Activated naive CD4-positive, alpha-beta T cell treated with anti-CD3 and anti-CD28 coated beads for 36 hours (primary cell): ENCODE measurements at regions not wholly inside any gene's neighbourhood (a gene's known extent, or its start where the extent isn't known, plus 50 kb on each side); places are given as distances from the start of the nearest gene placed in this dataset.
"Not testable (repeated sequence)": the region's sequence is repeated elsewhere in the genome, so short reads cannot be mapped to it uniquely, and the experiment has no call there.

Source experiments
- CTCF ChIA-PET: fragments of 350-600 bp; sonication (Branson Sonifier 250); formaldehyde crosslinking; loops from one replicate; lab custom pipeline; 2021; ENCODE audit warnings: antibody characterized with exemption; lab: Charles Lee
- DNase-seq: peaks from one replicate; pipeline ENCODE4 v3.0.0-alpha.2; 2020
- H3K27ac Mint-ChIP-seq: one replicate; pipeline ENCODE4 v1.8.0; 2021; ENCODE audit warnings: mild to moderate bottlenecking, mixed read lengths
- H3K27me3 Mint-ChIP-seq: one replicate; pipeline ENCODE4 v1.8.0; 2021; ENCODE audit warnings: low read depth, mixed read lengths
- H3K36me3 Mint-ChIP-seq: one replicate; pipeline ENCODE4 v1.8.0; 2021; ENCODE audit warnings: low read depth, mixed read lengths
- H3K4me1 Mint-ChIP-seq: one replicate; pipeline ENCODE4 v1.8.0; 2021; ENCODE audit warnings: low read depth, mixed read lengths
- H3K4me3 Mint-ChIP-seq: one replicate; pipeline ENCODE4 v1.8.0; 2021; ENCODE audit warnings: mild to moderate bottlenecking, moderate library complexity, mixed read lengths
- H3K9me3 Mint-ChIP-seq: one replicate; pipeline ENCODE4 v1.8.0; 2021; ENCODE audit warnings: mixed read lengths
- intact Hi-C: fragments of 100-400 bp; cut with micrococcal nuclease; formaldehyde crosslinking; loops from one replicate; pipeline ENCODE4 v1.15.1; 2023

DNA sequence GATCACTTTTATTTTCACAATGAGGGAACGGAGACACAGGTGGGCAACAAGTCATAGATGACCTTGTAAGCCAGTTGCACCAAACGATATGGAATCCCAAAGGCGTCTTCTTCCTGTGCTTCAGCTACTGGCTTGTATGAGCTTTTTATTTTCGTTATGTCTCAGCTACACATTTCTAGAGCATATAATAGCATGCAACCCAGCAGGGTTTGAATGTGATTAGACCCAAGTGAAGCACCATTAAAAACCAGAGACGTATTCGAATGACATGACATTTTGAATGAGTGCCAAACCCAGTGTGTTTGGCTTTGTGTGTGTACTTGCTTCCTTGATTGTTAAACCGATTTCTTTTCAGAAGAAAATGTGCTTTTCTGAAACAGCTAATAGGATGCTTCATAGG, 963.2 kb upstream of the CELF2 start:
- H3K9me3 Mint-ChIP-seq, result no peaks in the 10 kb centered on the region
- no peak overlapping the region for H3K4me3 Mint-ChIP-seq
- CTCF ChIA-PET, result no interaction called here
- peaks cover 36% of the 10 kb centered on the region for H3K27me3 Mint-ChIP-seq
- intact Hi-C loops, result no loop called here
- no peaks in the 10 kb centered on the region for H3K36me3 Mint-ChIP-seq
- no peak for DNase-seq
- H3K27ac Mint-ChIP-seq, result no peak overlapping the region
- no peaks in the 10 kb centered on the region for H3K4me1 Mint-ChIP-seq

DNA sequence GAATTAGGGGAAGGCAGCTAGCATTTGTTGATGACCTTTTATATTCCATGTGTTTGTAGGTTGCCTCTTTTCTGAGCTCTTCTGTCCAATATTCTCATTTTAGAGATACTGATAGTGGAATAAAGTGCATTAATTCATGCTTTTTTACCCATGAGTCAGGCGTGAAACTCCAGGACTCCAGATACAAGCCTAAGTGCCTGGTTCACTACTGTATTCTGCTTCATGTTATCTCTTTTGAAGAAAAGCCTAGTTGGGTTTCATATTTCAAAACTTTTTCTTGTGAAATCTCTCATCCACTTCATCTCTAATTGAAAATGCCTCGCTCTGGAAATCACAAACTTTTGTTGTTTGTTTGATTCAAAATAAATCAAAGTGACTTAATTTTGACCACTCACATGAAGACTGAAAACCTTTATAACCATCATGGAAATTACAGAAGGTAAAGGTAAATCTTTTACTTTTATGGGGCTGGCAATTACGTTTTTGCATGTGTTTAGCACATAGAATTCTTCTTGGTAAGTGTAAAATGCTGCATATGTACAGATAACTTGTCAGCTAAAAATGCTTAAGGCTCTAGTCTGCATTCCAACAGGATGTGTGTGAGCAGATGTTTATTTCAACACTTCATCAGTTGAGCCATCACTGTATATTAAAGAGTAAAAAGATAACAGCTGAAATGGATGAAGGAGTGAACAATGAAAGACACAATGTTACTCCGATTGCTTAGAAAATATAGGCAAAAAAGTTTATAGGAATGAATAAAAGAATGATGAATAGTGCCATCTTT, 961.8 kb upstream of the CELF2 start:
- Mint-ChIP-seq H3K4me1 (no peaks in the 10 kb centered on the region), H3K27ac (no peak overlapping the region), H3K9me3 (no peaks in the 10 kb centered on the region), H3K36me3 (no peaks in the 10 kb centered on the region), H3K27me3 (peaks cover 40% of the 10 kb centered on the region), H3K4me3 (no peak overlapping the region)
- CTCF ChIA-PET, result no interaction called here
- intact Hi-C loops, result no loop called here
- DNase-seq, result no peak

DNA sequence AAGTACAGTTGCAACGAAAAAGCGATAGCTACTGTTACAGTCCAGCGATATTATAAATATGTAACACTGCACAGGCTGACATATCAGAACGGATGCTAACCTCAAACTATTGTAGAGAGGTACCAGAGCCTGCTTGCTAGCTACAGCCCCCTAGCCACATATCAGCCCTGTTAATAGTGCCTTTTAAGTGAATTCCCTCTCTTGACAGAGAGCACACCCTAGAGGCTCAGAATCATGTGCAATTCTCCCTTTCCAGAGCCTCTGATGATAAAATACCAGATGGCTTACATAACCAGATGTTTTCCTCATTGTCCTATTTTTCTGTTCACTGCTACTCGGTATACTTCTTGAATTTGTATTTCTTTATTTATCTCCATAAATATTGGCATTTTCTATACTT, 960.7 kb upstream of the CELF2 start:
- Mint-ChIP-seq H3K4me3 (no peak overlapping the region), H3K27ac (no peak overlapping the region), H3K4me1 (no peaks in the 10 kb centered on the region), H3K27me3 (peaks cover 37% of the 10 kb centered on the region), H3K36me3 (no peaks in the 10 kb centered on the region), H3K9me3 (no peaks in the 10 kb centered on the region)
- intact Hi-C loops, result no loop called here
- no peak for DNase-seq
- CTCF ChIA-PET, result interaction anchor here (0.6 to 0.7 kb wide), 2 partner anchors 34 to 321 kb away, joined by 3 read pairs; no protein-coding TSS in a partner anchor

DNA sequence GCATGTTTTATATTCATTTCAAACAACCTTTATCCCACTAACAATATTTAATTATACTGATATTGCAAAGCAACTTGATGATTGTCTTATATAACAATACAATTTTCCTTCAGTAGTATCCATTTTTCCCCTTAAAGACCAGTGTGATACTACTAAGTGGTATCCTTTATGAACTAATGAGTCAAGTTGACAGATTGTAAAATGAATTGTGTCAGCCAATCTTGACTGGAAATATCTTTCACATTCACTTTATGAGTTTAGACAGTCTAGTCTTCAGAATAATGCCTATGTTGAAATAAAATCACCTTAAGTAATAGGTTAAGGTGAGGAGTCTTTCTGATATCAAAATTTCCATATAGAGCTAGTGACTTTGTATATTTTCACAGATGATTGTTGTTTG, 950.0 kb upstream of the CELF2 start:
- Mint-ChIP-seq H3K36me3 (no peaks in the 10 kb centered on the region), H3K4me3 (no peak overlapping the region), H3K9me3 (peaks cover 2% of the 10 kb centered on the region), H3K4me1 (no peaks in the 10 kb centered on the region), H3K27me3 (peaks cover 5% of the 10 kb centered on the region), H3K27ac (no peak overlapping the region)
- intact Hi-C loops, result no loop called here
- DNase-seq, result no peak
- CTCF ChIA-PET, result no interaction called here

DNA sequence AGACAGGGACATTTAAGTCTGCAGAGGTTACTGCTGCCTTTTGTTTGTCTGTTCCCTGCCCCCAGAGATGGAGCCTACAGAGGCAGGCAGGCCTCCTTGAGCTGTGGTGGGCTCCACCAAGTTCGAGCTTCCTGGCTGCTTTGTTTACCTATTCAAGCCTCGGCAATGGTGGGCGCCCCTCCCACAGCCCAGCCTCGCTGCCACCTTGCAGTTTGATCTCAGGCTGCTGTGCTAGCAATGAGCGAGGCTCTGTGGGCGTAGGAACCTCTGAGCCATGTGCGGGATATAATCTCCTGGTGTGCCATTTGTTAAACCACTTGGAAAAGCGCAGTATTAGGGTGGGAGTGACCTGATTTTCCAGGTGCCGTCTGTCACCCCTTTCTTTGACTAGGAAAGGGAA, 942.8 kb upstream of the CELF2 start:
- CTCF ChIA-PET, H3K36me3 Mint-ChIP-seq, H3K27me3 Mint-ChIP-seq, H3K27ac Mint-ChIP-seq, intact Hi-C loops, H3K4me3 Mint-ChIP-seq, H3K4me1 Mint-ChIP-seq, H3K9me3 Mint-ChIP-seq, DNase-seq: not testable (repeated sequence)

DNA sequence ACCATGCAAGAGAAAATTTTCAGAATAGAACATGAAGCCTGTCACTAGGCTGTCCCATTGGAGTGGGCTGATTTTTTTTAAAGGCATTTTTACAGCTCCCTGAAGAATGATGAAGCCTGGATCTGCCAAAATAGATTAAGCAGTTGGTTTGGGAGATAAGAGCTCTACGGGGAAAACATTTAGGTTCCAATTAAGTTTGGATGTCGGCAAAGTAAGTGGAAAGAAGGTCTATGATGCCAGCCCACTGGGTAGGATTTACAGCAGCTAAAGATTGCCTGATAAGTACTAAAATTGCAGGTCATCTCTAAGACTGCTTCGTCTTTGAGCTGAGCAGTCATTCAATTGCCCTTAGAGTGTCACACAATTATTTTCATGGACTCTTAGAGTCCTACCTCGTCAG, 939.2 kb upstream of the CELF2 start:
- Mint-ChIP-seq H3K4me1 (no peaks in the 10 kb centered on the region), H3K4me3 (no peak overlapping the region), H3K9me3 (no peaks in the 10 kb centered on the region), H3K36me3 (no peaks in the 10 kb centered on the region), H3K27me3 (peaks cover 13% of the 10 kb centered on the region), H3K27ac (no peak overlapping the region)
- intact Hi-C loops, result no loop called here
- DNase-seq, result no peak
- CTCF ChIA-PET, result no interaction called here

DNA sequence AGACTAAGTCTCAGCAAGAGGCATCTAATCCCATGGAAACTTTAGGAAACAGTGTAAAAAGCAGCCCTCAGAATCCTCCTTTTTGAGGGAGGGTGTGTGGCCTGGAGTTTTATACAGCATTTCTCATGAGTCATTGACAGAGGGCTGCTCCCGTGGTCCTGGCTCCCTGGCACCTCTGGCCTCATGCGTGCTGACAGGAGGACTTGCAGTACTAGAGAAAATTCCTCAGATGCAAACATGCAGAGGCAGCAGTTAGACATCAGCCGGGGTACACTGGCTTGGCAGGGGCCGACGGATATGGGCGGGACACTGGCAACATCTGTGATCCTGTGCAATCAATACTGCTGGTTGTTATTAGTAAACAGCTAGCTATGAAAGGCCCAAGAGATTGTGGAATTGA, 925.1 kb upstream of the CELF2 start:
- CTCF ChIA-PET, result no interaction called here
- no peaks in the 10 kb centered on the region for H3K36me3 Mint-ChIP-seq
- no peaks in the 10 kb centered on the region for H3K9me3 Mint-ChIP-seq
- no peak for DNase-seq
- no peaks in the 10 kb centered on the region for H3K27me3 Mint-ChIP-seq
- no peak overlapping the region for H3K4me3 Mint-ChIP-seq
- H3K4me1 Mint-ChIP-seq, result no peaks in the 10 kb centered on the region
- intact Hi-C loops, result no loop called here
- no peak overlapping the region for H3K27ac Mint-ChIP-seq

DNA sequence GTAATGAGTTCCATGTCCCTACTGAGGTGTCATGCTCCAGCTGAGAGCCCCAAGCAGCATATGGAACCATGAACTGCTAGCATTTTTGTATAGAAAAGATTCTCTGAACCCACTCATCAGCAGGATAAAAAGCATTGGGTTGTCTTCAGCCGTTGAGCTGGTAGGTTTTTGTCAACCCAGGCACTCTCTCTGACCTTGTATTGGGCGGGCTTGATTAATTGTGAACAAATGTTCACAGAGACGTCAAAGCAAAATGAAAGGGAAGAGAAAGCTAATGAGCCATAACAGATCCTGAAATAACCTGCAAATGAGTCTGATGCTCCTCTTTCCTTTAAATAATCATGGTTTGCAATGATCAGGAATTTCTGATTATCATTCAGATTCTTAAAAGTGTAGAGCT, 924.7 kb upstream of the CELF2 start:
- intact Hi-C loops, result no loop called here

DNA sequence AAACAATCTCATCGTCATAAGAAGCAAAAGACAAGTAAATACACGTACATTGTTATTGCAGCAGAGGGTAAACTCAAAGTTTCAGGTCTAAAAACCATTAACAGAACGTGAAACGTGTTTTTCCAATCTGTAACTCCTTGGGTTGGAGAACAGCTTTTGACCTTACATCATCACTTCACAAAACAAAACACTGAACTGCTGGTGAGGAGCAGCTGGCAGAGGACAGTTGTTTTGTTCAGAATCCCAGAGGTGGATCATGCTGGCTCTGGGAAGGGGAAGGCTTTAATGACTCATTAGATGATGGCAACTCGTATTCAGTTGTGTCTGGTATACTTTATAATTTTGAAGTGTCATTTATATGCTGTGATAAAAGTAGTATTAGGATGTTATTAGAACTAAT, 923.0 kb upstream of the CELF2 start:
- Mint-ChIP-seq H3K4me1 (no peaks in the 10 kb centered on the region), H3K4me3 (no peak overlapping the region), H3K9me3 (peaks cover 1% of the 10 kb centered on the region), H3K27me3 (no peaks in the 10 kb centered on the region), H3K27ac (no peak overlapping the region), H3K36me3 (no peaks in the 10 kb centered on the region)
- intact Hi-C loops, result no loop called here
- no peak for DNase-seq
- CTCF ChIA-PET, result no interaction called here

More for the DNA sequence above, 924.7 kb upstream of the CELF2 start:
- Mint-ChIP-seq H3K4me1 (no peaks in the 10 kb centered on the region), H3K4me3 (no peak overlapping the region), H3K9me3 (no peaks in the 10 kb centered on the region), H3K27me3 (no peaks in the 10 kb centered on the region), H3K27ac (no peak overlapping the region), H3K36me3 (no peaks in the 10 kb centered on the region)
- DNase-seq, result no peak
- CTCF ChIA-PET, result no interaction called here

DNA sequence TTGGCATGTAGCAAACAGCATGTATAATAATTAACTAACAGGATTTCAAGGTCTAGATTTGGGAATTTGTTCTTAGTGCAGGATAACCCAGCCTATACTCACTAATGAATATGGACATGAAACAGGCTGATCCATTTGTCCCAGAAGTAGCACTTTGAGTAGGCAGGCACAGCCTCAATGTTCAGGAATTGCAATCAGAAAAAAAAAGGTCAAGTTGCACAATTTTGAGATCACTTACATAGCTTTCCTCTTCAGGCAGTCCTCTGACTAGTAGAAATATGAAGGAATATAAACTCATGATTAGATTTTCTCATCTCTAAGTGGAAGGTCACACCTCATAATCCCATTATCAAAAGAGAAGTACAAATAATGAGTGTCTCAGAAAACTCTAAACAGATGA, 921.4 kb upstream of the CELF2 start:
- CTCF ChIA-PET, result no interaction called here
- H3K4me1 Mint-ChIP-seq, result no peaks in the 10 kb centered on the region
- no peak for DNase-seq
- intact Hi-C loops, result no loop called here
- no peak overlapping the region for H3K27ac Mint-ChIP-seq
- no peaks in the 10 kb centered on the region for H3K36me3 Mint-ChIP-seq
- no peak overlapping the region for H3K4me3 Mint-ChIP-seq
- H3K9me3 Mint-ChIP-seq, result peaks cover 3% of the 10 kb centered on the region
- H3K27me3 Mint-ChIP-seq, result no peaks in the 10 kb centered on the region

DNA sequence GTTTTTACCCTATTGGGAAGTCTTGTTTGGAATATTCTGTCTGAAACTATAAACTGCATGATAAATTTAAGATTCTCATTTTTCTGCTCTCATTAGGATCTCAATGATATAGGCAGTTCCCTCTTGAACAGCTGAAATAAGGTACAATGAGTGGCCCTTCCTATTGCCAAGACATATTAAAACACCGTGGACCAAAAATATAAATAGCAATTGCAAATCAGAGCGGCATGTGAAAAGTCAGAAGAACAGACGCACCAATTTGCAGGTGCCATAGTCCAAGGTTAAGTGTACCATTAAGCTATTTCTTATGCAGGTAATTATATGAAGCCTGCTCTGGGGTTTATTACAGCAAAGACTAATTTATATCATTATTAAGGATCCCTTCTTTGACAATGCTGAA, 920.8 kb upstream of the CELF2 start:
- Mint-ChIP-seq H3K4me3 (no peak overlapping the region), H3K9me3 (peaks cover 3% of the 10 kb centered on the region), H3K27ac (no peak overlapping the region), H3K4me1 (no peaks in the 10 kb centered on the region), H3K27me3 (no peaks in the 10 kb centered on the region), H3K36me3 (no peaks in the 10 kb centered on the region)
- CTCF ChIA-PET, result no interaction called here
- no peak for DNase-seq
- intact Hi-C loops, result no loop called here

DNA sequence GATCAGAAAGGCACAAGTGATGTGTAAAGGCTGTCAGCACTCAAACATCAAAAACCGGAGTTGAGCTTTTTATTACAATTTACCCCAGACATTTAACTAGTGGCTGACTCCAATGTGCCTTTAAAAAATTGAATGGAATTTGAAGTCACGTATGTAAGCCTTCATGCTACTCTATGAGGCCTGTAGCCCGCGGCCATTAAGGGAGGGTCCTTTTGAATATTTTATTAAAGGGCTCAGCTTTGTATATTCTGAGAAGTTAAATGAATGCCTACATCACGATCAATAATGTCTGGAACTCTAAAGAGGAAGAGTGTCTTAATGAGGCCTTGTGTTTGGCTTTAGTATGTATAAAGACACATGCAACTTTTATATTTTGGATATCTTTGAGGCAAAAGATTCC, 916.6 kb upstream of the CELF2 start:
- Mint-ChIP-seq H3K4me1 (no peaks in the 10 kb centered on the region), H3K36me3 (no peaks in the 10 kb centered on the region), H3K9me3 (peaks cover 3% of the 10 kb centered on the region), H3K4me3 (no peak overlapping the region), H3K27ac (no peak overlapping the region), H3K27me3 (no peaks in the 10 kb centered on the region)
- CTCF ChIA-PET, result interaction anchor here (0.5 kb wide), 1 partner anchor 497 kb away, joined by 3 read pairs; no protein-coding TSS in a partner anchor
- DNase-seq, result no peak
- intact Hi-C loops, result no loop called here

DNA sequence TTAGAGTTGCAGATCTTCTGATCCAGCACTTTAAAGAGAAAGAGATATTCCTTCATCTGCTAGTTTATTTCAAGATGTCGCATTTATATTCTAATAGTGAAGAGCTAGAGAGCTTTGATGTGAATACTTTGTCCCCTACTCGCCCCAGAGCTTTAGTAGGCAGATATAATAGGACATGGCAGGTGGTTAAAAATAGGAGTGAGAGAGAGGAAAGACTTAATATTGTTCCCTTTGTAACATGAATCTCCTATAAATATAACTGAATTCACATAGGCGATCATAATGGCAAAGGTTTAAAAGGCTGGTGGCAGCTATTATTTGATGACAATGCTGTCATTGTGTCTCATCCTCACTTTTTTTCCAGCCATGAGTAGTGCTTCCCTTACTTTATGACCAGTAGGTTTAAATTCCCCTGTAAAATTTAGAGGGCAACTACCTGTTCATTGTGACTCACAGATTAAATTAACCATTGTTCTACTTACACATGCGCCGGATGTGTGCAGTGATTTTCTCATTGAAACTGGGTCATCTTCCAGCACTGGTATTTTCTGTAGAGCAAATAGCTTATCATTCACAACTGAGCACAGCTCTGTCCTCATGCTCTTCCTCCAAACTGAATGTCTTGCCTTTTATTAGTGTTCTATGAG, 906.7 kb upstream of the CELF2 start:
- DNase-seq, result no peak
- Mint-ChIP-seq H3K4me3 (no peak overlapping the region), H3K36me3 (no peaks in the 10 kb centered on the region), H3K4me1 (no peaks in the 10 kb centered on the region), H3K27me3 (peaks cover 3% of the 10 kb centered on the region), H3K27ac (no peak overlapping the region), H3K9me3 (no peaks in the 10 kb centered on the region)
- CTCF ChIA-PET, result no interaction called here
- intact Hi-C loops, result no loop called here
